Liver (tissue), 8 donors: ENCODE measurements at regions not wholly inside any gene's neighbourhood (a gene's known extent, or its start where the extent isn't known, plus 50 kb on each side); places are given as distances from the start of the nearest gene placed in this dataset.

ENCODE experiments used
- DNase-seq: peaks from one replicate; pipeline ENCODE4 v3.0.0-alpha.2; 2017; ENCODE audit warnings: low spot score
- H3K27ac ChIP-seq, 2 donors: one replicate each; pipeline ENCODE4 v1.7.0; 2013; ENCODE audit warnings: inconsistent platforms in 2 of 2, low read length in 2 of 2, control low read depth in 1 of 2, low read depth in 1 of 2, mild to moderate bottlenecking in 1 of 2
- H3K27me3 ChIP-seq, 4 donors: one replicate each; pipeline versions ENCODE4 v1.6.1 to v1.7.0; 2013; ENCODE audit warnings: low read length in 3 of 4, inconsistent platforms in 1 of 4, mild to moderate bottlenecking in 1 of 4, moderate library complexity in 1 of 4; ENCODE audit not compliant: control insufficient read depth in 4 of 4, insufficient read depth in 4 of 4
- H3K36me3 ChIP-seq, 4 donors: one replicate each; pipeline versions ENCODE4 v1.6.1 to v1.7.0; 2013; ENCODE audit warnings: low read length in 3 of 4, mild to moderate bottlenecking in 3 of 4, low read depth in 1 of 4, moderate library complexity in 1 of 4; ENCODE audit not compliant: control insufficient read depth in 4 of 4, insufficient read depth in 3 of 4
- H3K4me1 ChIP-seq, 4 donors: one replicate each; pipeline versions ENCODE4 v1.6.1 to v1.7.0; 2013; ENCODE audit warnings: low read length in 3 of 4, mild to moderate bottlenecking in 3 of 4, moderate library complexity in 1 of 4; ENCODE audit not compliant: control insufficient read depth in 4 of 4, insufficient read depth in 4 of 4
- H3K4me3 ChIP-seq, 3 donors: one replicate each; pipeline versions ENCODE4 v1.6.1 to v1.7.0; 2013; ENCODE audit warnings: low read length in 3 of 3, control low read depth in 1 of 3, low read depth in 1 of 3, mild to moderate bottlenecking in 1 of 3
- H3K9ac ChIP-seq, 2 donors: one replicate each; pipeline ENCODE4 v1.7.0; 2013; ENCODE audit warnings: low read length in 2 of 2, mild to moderate bottlenecking in 2 of 2, moderate library complexity in 2 of 2, control low read depth in 1 of 2, low read depth in 1 of 2
- H3K9me3 ChIP-seq, 4 donors: one replicate each; pipeline versions ENCODE4 v1.6.1 to v1.7.0; 2013; ENCODE audit warnings: low read length in 3 of 4; ENCODE audit not compliant: control insufficient read depth in 4 of 4
- FOXA1 ChIP-seq: IDR thresholded peaks from 2 replicates; pipeline ENCODE4 v1.6.1; 2016; ENCODE audit warnings: antibody characterized with exemption
- FOXA2 ChIP-seq: IDR thresholded peaks from 2 replicates; pipeline ENCODE4 v1.6.1; 2016; ENCODE audit warnings: antibody characterized with exemption
- GABPA ChIP-seq, 2 donors: IDR thresholded peaks in 1 of 2; conservative IDR thresholded peaks in 1 of 2; 2 replicates each; pipeline ENCODE4 v1.6.1; 2016; ENCODE audit warnings: antibody characterized with exemption in 2 of 2, mild to moderate bottlenecking in 1 of 2, moderate library complexity in 1 of 2
- HNF4A ChIP-seq, 2 donors: conservative IDR thresholded peaks; 2 replicates each; pipeline ENCODE4 v1.6.1; 2016; ENCODE audit warnings: antibody characterized with exemption in 2 of 2, mild to moderate bottlenecking in 2 of 2
- HNF4G ChIP-seq: IDR thresholded peaks from 2 replicates; pipeline ENCODE4 v1.6.1; 2016; ENCODE audit warnings: antibody characterized with exemption
- JUND ChIP-seq, 2 donors: IDR thresholded peaks; 2 replicates each; pipeline ENCODE4 v1.6.1; 2016; ENCODE audit warnings: antibody characterized with exemption in 2 of 2
- NR2F2 ChIP-seq: IDR thresholded peaks from 2 replicates; pipeline ENCODE4 v1.6.1; 2016; ENCODE audit warnings: antibody characterized with exemption
- RAD21 ChIP-seq, 2 donors: IDR thresholded peaks; 2 replicates each; pipeline ENCODE4 v1.6.1; 2016; ENCODE audit warnings: antibody characterized with exemption in 2 of 2, mild to moderate bottlenecking in 2 of 2
- RXRA ChIP-seq, 2 donors: IDR thresholded peaks; 2 replicates each; pipeline ENCODE4 v1.6.1; 2017 to 2018; ENCODE audit warnings: antibody characterized with exemption in 2 of 2, mild to moderate bottlenecking in 1 of 2
- SP1 ChIP-seq: IDR thresholded peaks from 2 replicates; pipeline ENCODE4 v1.6.1; 2018; ENCODE audit warnings: antibody characterized with exemption, mild to moderate bottlenecking
- TAF1 ChIP-seq: conservative IDR thresholded peaks from 2 replicates; pipeline ENCODE4 v1.6.1; 2016; ENCODE audit warnings: antibody characterized with exemption, mild to moderate bottlenecking
- YY1 ChIP-seq: IDR thresholded peaks from 2 replicates; pipeline ENCODE4 v1.6.1; 2016; ENCODE audit warnings: antibody characterized with exemption, mild to moderate bottlenecking
- WGBS: extraction: QIAGEN DNeasy Blood & Tissue Kit; methylation state at CpG from one replicate; pipeline ENCODE4 v1.1.7; 2013; 5-methylcytosine and 5-hydroxymethylcytosine counted together
- TF ChIP-seq, protein P1 (sequence below): IDR thresholded peaks from 2 replicates; pipeline ENCODE4 v1.6.1; 2016; ENCODE audit warnings: antibody characterized with exemption, mild to moderate bottlenecking
- TF ChIP-seq, protein P2 (sequence below): fragments of 150-350 bp; IDR thresholded peaks from 2 replicates; pipeline ENCODE4 v1.5.1; 2017; ENCODE audit warnings: improper control_type of control experiment, low read depth, low read length; ENCODE audit not compliant: missing input control
- TF ChIP-seq, protein P3 (sequence below): IDR thresholded peaks from 2 replicates; pipeline ENCODE4 v1.6.1; 2016; ENCODE audit warnings: antibody characterized with exemption
- TF ChIP-seq, protein P4 (sequence below): IDR thresholded peaks from 2 replicates; pipeline ENCODE4 v1.6.1; 2016; ENCODE audit warnings: antibody characterized with exemption
- donor health status: healthy.
- donor health status: healthy.
- donor health status: healthy.
- donor health status: healthy.
- donor health status: healthy.

DNA sequence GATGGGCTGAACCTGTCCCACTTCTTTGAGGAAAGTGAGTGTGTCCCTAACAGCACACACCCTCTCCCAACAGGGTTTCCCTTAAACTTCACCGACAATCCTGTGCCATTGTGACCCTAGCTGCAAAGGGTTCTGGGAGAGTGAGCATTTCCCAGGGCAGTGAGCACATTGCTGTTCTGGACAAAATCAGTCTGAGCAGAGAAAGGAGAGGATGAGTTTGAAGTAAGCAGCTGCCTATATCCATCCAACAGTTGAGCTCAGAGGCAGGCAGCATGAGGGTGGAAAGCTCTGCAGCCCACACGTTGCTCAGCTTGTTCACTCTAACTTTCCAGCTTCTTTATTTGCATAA lies 296.5 kb upstream of the MAF start:
- peaks cover 7 to 42% (median 27%) of the 10 kb centered on the region in 4 donors for H3K4me1 ChIP-seq
- DNase-seq: no peak
- H3K9ac ChIP-seq: peak overlapping the region in 1 of 2 donors; percentile 44
- no peak overlapping the region for H3K4me3 ChIP-seq
- 43% methylated on average over 2 of the region's 2 CpGs for WGBS
- H3K27ac ChIP-seq: peak overlapping the region; percentile 66 to 79
- TF ChIP-seq FOXA2: no peak
- TF ChIP-seq RAD21 (IDR thresholded peaks at IDR 0.05): no peak
- TF ChIP-seq FOXA1: no peak
- TF ChIP-seq, protein P1, sequence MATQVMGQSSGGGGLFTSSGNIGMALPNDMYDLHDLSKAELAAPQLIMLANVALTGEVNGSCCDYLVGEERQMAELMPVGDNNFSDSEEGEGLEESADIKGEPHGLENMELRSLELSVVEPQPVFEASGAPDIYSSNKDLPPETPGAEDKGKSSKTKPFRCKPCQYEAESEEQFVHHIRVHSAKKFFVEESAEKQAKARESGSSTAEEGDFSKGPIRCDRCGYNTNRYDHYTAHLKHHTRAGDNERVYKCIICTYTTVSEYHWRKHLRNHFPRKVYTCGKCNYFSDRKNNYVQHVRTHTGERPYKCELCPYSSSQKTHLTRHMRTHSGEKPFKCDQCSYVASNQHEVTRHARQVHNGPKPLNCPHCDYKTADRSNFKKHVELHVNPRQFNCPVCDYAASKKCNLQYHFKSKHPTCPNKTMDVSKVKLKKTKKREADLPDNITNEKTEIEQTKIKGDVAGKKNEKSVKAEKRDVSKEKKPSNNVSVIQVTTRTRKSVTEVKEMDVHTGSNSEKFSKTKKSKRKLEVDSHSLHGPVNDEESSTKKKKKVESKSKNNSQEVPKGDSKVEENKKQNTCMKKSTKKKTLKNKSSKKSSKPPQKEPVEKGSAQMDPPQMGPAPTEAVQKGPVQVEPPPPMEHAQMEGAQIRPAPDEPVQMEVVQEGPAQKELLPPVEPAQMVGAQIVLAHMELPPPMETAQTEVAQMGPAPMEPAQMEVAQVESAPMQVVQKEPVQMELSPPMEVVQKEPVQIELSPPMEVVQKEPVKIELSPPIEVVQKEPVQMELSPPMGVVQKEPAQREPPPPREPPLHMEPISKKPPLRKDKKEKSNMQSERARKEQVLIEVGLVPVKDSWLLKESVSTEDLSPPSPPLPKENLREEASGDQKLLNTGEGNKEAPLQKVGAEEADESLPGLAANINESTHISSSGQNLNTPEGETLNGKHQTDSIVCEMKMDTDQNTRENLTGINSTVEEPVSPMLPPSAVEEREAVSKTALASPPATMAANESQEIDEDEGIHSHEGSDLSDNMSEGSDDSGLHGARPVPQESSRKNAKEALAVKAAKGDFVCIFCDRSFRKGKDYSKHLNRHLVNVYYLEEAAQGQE: no peak
- TF ChIP-seq SP1: no peak
- no peak for TF ChIP-seq YY1
- TF ChIP-seq, protein P2, sequence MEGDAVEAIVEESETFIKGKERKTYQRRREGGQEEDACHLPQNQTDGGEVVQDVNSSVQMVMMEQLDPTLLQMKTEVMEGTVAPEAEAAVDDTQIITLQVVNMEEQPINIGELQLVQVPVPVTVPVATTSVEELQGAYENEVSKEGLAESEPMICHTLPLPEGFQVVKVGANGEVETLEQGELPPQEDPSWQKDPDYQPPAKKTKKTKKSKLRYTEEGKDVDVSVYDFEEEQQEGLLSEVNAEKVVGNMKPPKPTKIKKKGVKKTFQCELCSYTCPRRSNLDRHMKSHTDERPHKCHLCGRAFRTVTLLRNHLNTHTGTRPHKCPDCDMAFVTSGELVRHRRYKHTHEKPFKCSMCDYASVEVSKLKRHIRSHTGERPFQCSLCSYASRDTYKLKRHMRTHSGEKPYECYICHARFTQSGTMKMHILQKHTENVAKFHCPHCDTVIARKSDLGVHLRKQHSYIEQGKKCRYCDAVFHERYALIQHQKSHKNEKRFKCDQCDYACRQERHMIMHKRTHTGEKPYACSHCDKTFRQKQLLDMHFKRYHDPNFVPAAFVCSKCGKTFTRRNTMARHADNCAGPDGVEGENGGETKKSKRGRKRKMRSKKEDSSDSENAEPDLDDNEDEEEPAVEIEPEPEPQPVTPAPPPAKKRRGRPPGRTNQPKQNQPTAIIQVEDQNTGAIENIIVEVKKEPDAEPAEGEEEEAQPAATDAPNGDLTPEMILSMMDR: no peak
- no peak for TF ChIP-seq NR2F2
- no peak for TF ChIP-seq JUND (IDR thresholded peaks at IDR 0.05)
- TF ChIP-seq GABPA (IDR thresholded peaks at IDR 0.05 in 1 of 2, conservative IDR thresholded peaks at IDR 0.05 in 1 of 2): no peak
- no peaks in the 10 kb centered on the region for H3K9me3 ChIP-seq
- H3K27me3 ChIP-seq: no peaks in the 10 kb centered on the region
- H3K36me3 ChIP-seq: no peaks in the 10 kb centered on the region

DNA sequence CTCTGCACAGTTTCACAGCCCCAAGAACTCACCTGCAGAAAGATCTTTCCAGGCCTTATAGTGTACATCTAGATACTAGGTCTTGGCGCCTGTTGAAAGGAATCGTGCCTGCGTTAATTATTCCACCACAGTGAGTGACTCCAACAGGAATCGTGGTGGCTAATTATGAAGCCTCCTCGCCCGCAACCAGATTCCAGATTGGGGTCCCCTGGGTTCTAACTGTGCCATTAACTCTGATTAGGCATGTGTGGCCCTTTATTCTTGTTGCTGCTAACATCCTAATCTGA lies 295.3 kb upstream of the MAF start:
- TF ChIP-seq, protein P3, sequence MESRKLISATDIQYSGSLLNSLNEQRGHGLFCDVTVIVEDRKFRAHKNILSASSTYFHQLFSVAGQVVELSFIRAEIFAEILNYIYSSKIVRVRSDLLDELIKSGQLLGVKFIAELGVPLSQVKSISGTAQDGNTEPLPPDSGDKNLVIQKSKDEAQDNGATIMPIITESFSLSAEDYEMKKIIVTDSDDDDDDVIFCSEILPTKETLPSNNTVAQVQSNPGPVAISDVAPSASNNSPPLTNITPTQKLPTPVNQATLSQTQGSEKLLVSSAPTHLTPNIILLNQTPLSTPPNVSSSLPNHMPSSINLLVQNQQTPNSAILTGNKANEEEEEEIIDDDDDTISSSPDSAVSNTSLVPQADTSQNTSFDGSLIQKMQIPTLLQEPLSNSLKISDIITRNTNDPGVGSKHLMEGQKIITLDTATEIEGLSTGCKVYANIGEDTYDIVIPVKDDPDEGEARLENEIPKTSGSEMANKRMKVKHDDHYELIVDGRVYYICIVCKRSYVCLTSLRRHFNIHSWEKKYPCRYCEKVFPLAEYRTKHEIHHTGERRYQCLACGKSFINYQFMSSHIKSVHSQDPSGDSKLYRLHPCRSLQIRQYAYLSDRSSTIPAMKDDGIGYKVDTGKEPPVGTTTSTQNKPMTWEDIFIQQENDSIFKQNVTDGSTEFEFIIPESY: no peak
- TF ChIP-seq RAD21 (IDR thresholded peaks at IDR 0.05): no peak
- TF ChIP-seq, protein P4, sequence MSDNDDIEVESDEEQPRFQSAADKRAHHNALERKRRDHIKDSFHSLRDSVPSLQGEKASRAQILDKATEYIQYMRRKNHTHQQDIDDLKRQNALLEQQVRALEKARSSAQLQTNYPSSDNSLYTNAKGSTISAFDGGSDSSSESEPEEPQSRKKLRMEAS: no peak
- no peak for TF ChIP-seq NR2F2
- TF ChIP-seq, protein P1: no peak
- no peak for TF ChIP-seq FOXA2
- no peak for TF ChIP-seq HNF4G
- TF ChIP-seq YY1: no peak
- no peak for TF ChIP-seq JUND (IDR thresholded peaks at IDR 0.05)
- TF ChIP-seq TAF1: no peak
- TF ChIP-seq HNF4A (conservative IDR thresholded peaks at IDR 0.05): no peak
- no peak for TF ChIP-seq RXRA (IDR thresholded peaks at IDR 0.05)
- DNase-seq: no peak

More for the DNA sequence above, 295.3 kb upstream of the MAF start:
- H3K9ac ChIP-seq: no peak overlapping the region
- no peak overlapping the region for H3K4me3 ChIP-seq
- H3K9me3 ChIP-seq: no peaks in the 10 kb centered on the region
- H3K4me1 ChIP-seq: peaks cover 7 to 42% (median 27%) of the 10 kb centered on the region in 4 donors
- no peak overlapping the region for H3K27ac ChIP-seq
- H3K36me3 ChIP-seq: no peaks in the 10 kb centered on the region
- WGBS: 87% methylated on average over 6 of the region's 6 CpGs
- H3K27me3 ChIP-seq: no peaks in the 10 kb centered on the region
